ENCODE measurements at regions not wholly inside any gene's neighbourhood (a gene's known extent, or its start where the extent isn't known, plus 50 kb on each side); places are given as distances from the start of the nearest gene placed in this dataset.

GRCh38 chr4:125639182-125639621, 324.4 kb downstream of the FAT4 start:
- Histone ChIP-seq H3K79me2 (ENCODE audit: insufficient read depth, low read length) (no peaks in the 10 kb centered on the region), H4K20me1 (ENCODE audit: insufficient read depth, low read length) (no peaks in the 10 kb centered on the region), H3K27me3 (ENCODE audit: insufficient read depth, low read length) (no peaks in the 10 kb centered on the region), H3K9me3 (ENCODE audit: insufficient read depth, low read depth, low read length) (no peaks in the 10 kb centered on the region), H3K36me3 (ENCODE audit: insufficient read depth, low read length) (no peaks in the 10 kb centered on the region), H3K4me3 (ENCODE audit: insufficient read depth, low read depth, low read length) (no peak overlapping the region), H3K9ac (ENCODE audit: low read length) (no peak overlapping the region), H3K4me1 (ENCODE audit: insufficient read depth, low read length) (peaks cover 5% of the 10 kb centered on the region), H3K4me2 (ENCODE audit: low read length) (peak overlapping the region; percentile 43), H3K27ac (ENCODE audit: low read depth, low read length) (no peak overlapping the region), H2AFZ (ENCODE audit: low read depth, low read length) (peak overlapping the region; percentile 67)
- Mint-ChIP-seq H3K36me3 (ENCODE audit: low read depth, unreplicated experiment) (no peaks in the 10 kb centered on the region), H3K9me3 (ENCODE audit: unreplicated experiment) (no peaks in the 10 kb centered on the region), H3K4me3 (ENCODE audit: unreplicated experiment) (no peak overlapping the region), H3K27ac (ENCODE audit: unreplicated experiment) (no peak overlapping the region), H3K4me1 (ENCODE audit: low read depth, unreplicated experiment) (peaks cover 8% of the 10 kb centered on the region), H3K27me3 (ENCODE audit: low read depth, unreplicated experiment) (no peaks in the 10 kb centered on the region)
- no peak for TF ChIP-seq CTCF (IDR thresholded peaks at IDR 0.05; ENCODE audit: insufficient read depth, low read depth, low read length)
- DNase-seq (ENCODE audit: low read depth) (peak; percentile 16), FAIRE-seq (no peak)

DNA sequence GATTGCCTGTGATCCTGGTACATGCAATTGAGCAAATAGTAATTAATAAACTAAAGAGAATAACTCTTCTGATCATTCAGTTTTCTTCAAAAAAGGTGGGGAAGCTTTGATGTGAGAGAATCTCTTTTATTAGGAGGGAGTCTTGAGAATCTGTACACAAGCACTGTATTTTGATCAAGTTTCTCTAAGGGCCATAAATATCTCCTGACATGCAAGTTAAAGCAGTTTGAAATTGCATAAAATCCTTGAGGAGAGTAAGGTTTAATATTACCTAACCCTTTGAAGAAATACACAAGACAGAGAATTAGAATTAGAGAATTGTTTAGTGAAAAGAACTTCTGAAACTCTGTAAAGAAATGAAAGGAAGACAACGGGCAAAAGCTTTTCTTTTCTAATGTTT, 326.9 kb downstream of the FAT4 start:
- no peak overlapping the region for H3K4me3 Mint-ChIP-seq (ENCODE audit: unreplicated experiment)

GRCh38 chr4:125642645-125643044, 327.9 kb downstream of the FAT4 start:
- H3K27ac Mint-ChIP-seq (ENCODE audit: unreplicated experiment), result no peak overlapping the region
- no peak overlapping the region for H3K4me3 ChIP-seq (ENCODE audit: insufficient read depth, low read depth, low read length)
- no peak overlapping the region for H3K4me3 Mint-ChIP-seq (ENCODE audit: unreplicated experiment)

More for the DNA sequence above, 326.9 kb downstream of the FAT4 start:
- no peaks in the 10 kb centered on the region for H3K27me3 ChIP-seq (ENCODE audit: insufficient read depth, low read length)
- H3K36me3 ChIP-seq (ENCODE audit: insufficient read depth, low read length), result no peaks in the 10 kb centered on the region
- H3K9me3 Mint-ChIP-seq (ENCODE audit: unreplicated experiment), result no peaks in the 10 kb centered on the region
- H2AFZ ChIP-seq (ENCODE audit: low read depth, low read length), result no peak overlapping the region
- H3K36me3 Mint-ChIP-seq (ENCODE audit: low read depth, unreplicated experiment), result no peaks in the 10 kb centered on the region
- peaks cover 8% of the 10 kb centered on the region for H3K4me1 Mint-ChIP-seq (ENCODE audit: low read depth, unreplicated experiment)
- H3K27me3 Mint-ChIP-seq (ENCODE audit: low read depth, unreplicated experiment), result no peaks in the 10 kb centered on the region
- no peaks in the 10 kb centered on the region for H3K79me2 ChIP-seq (ENCODE audit: insufficient read depth, low read length)
- H3K4me1 ChIP-seq (ENCODE audit: insufficient read depth, low read length), result peaks cover 5% of the 10 kb centered on the region
- no peaks in the 10 kb centered on the region for H3K9me3 ChIP-seq (ENCODE audit: insufficient read depth, low read depth, low read length)
- H3K27ac Mint-ChIP-seq (ENCODE audit: unreplicated experiment), result no peak overlapping the region
- H3K4me3 ChIP-seq (ENCODE audit: insufficient read depth, low read depth, low read length), result no peak overlapping the region
- no peak for DNase-seq (ENCODE audit: low read depth)
- TF ChIP-seq EZH2 (IDR thresholded peaks at IDR 0.05; ENCODE audit: insufficient read depth, low read length), result no peak
- TF ChIP-seq CTCF (IDR thresholded peaks at IDR 0.05; ENCODE audit: insufficient read depth, low read depth, low read length), result no peak
- H4K20me1 ChIP-seq (ENCODE audit: insufficient read depth, low read length), result no peaks in the 10 kb centered on the region
- H3K9ac ChIP-seq (ENCODE audit: low read length), result no peak overlapping the region
- H3K4me2 ChIP-seq (ENCODE audit: low read length), result no peak overlapping the region
- FAIRE-seq, result no peak
- H3K27ac ChIP-seq (ENCODE audit: low read depth, low read length), result no peak overlapping the region

More at GRCh38 chr4:125642645-125643044, 327.9 kb downstream of the FAT4 start:
- no peaks in the 10 kb centered on the region for H3K79me2 ChIP-seq (ENCODE audit: insufficient read depth, low read length)
- Mint-ChIP-seq H3K9me3 (ENCODE audit: unreplicated experiment) (no peaks in the 10 kb centered on the region), H3K4me1 (ENCODE audit: low read depth, unreplicated experiment) (peaks cover 8% of the 10 kb centered on the region), H3K36me3 (ENCODE audit: low read depth, unreplicated experiment) (no peaks in the 10 kb centered on the region), H3K27me3 (ENCODE audit: low read depth, unreplicated experiment) (no peaks in the 10 kb centered on the region)
- DNase-seq (ENCODE audit: low read depth) (no peak), FAIRE-seq (no peak)
- H3K4me2 ChIP-seq (ENCODE audit: low read length), result no peak overlapping the region
- H3K4me1 ChIP-seq (ENCODE audit: insufficient read depth, low read length), result peaks cover 5% of the 10 kb centered on the region
- no peaks in the 10 kb centered on the region for H3K9me3 ChIP-seq (ENCODE audit: insufficient read depth, low read depth, low read length)
- H3K36me3 ChIP-seq (ENCODE audit: insufficient read depth, low read length), result no peaks in the 10 kb centered on the region
- H3K9ac ChIP-seq (ENCODE audit: low read length), result no peak overlapping the region
- no peak overlapping the region for H2AFZ ChIP-seq (ENCODE audit: low read depth, low read length)
- no peaks in the 10 kb centered on the region for H3K27me3 ChIP-seq (ENCODE audit: insufficient read depth, low read length)
- H3K27ac ChIP-seq (ENCODE audit: low read depth, low read length), result no peak overlapping the region
- TF ChIP-seq EZH2 (IDR thresholded peaks at IDR 0.05; ENCODE audit: insufficient read depth, low read length), result no peak
- TF ChIP-seq CTCF (IDR thresholded peaks at IDR 0.05; ENCODE audit: insufficient read depth, low read depth, low read length), result no peak
- no peaks in the 10 kb centered on the region for H4K20me1 ChIP-seq (ENCODE audit: insufficient read depth, low read length)
